AG09319 (cell line): ENCODE measurements at regions not wholly inside any gene's neighbourhood (a gene's known extent, or its start where the extent isn't known, plus 50 kb on each side); places are given as distances from the start of the nearest gene placed in this dataset.

Experiments
- DNase-seq: peaks from one replicate; pipeline ENCODE4 v3.0.0-alpha.2; 2010; ENCODE audit warnings: low read depth; ENCODE audit errors: extremely low read depth
- CTCF ChIP-seq: IDR thresholded peaks from 2 replicates; pipeline ENCODE4 v1.5.1; 2011; ENCODE audit warnings: low read depth, mild to moderate bottlenecking, inconsistent platforms, low read length, moderate library complexity

GRCh38 chr18:7464245-7464966 is 102.7 kb upstream of the PTPRM start:
- no peak for TF ChIP-seq CTCF
- no peak for DNase-seq

- TF ChIP-seq CTCF: no peak
- no peak for DNase-seq
These were observed 100.9 kb upstream of the PTPRM start for GRCh38 chr18:7466190-7466589.

GRCh38 chr18:7467708-7468466 is 99.2 kb upstream of the PTPRM start:
- DNase-seq: no peak
- TF ChIP-seq CTCF: no peak

GRCh38 chr18:7470101-7470500 is 97.0 kb upstream of the PTPRM start:
- no peak for TF ChIP-seq CTCF
- no peak for DNase-seq

GRCh38 chr18:7470503-7470902 is 96.6 kb upstream of the PTPRM start:
- no peak for TF ChIP-seq CTCF
- DNase-seq: no peak

- TF ChIP-seq CTCF: no peak
- DNase-seq: no peak
These were observed 90.7 kb upstream of the PTPRM start for GRCh38 chr18:7476386-7476785.

GRCh38 chr18:7479756-7480155 is 87.4 kb upstream of the PTPRM start:
- no peak for TF ChIP-seq CTCF
- no peak for DNase-seq
